GM23338 (cell line): ENCODE measurements at regions not wholly inside any gene's neighbourhood (a gene's known extent, or its start where the extent isn't known, plus 50 kb on each side); places are given as distances from the start of the nearest gene placed in this dataset.

Source experiments
- ATAC-seq: fragments of 200-7000 bp; cut with Tn5 transposase; 3 replicates; pipeline ENCODE4 v1.9.1; 2020
- DNase-seq: peaks from one replicate; pipeline ENCODE4 v3.0.0-alpha.2; 2015; ENCODE audit warnings: low spot score
- H2AFZ ChIP-seq: fragments of 200-600 bp; sonication (generic); 2 replicates; pipeline ENCODE4 v1.8.0; 2016; ENCODE audit warnings: antibody characterized with exemption, mild to moderate bottlenecking, moderate library complexity
- H3F3A ChIP-seq: fragments of 200-600 bp; sonication (generic); replicated peaks from 2 replicates; pipeline ENCODE4 v1.8.0; 2017; ENCODE audit warnings: antibody characterized with exemption, mixed run types, low read depth
- H3K27ac ChIP-seq: fragments of 200-600 bp; sonication (generic); 2 replicates; pipeline ENCODE4 v1.6.1; 2016; ENCODE audit warnings: low read depth
- H3K27me3 ChIP-seq: fragments of 200-600 bp; sonication (generic); 2 replicates; pipeline ENCODE4 v1.8.0; 2016; ENCODE audit warnings: mild to moderate bottlenecking, mixed run types, moderate library complexity; ENCODE audit not compliant: insufficient read depth
- H3K36me3 ChIP-seq: fragments of 200-600 bp; sonication (generic); 2 replicates; pipeline ENCODE4 v1.8.0; 2016; ENCODE audit warnings: mild to moderate bottlenecking; ENCODE audit not compliant: insufficient read depth
- H3K4me1 ChIP-seq: fragments of 200-600 bp; sonication (generic); 2 replicates; pipeline ENCODE4 v1.8.0; 2016; ENCODE audit warnings: mild to moderate bottlenecking, moderate library complexity; ENCODE audit not compliant: insufficient read depth
- H3K4me2 ChIP-seq: fragments of 200-600 bp; sonication (generic); 2 replicates; pipeline ENCODE4 v1.7.1; 2017; ENCODE audit warnings: mixed run types
- H3K4me3 ChIP-seq: fragments of 200-600 bp; sonication (generic); 2 replicates; pipeline ENCODE4 v1.6.1; 2016; ENCODE audit warnings: mixed run types
- H3K79me2 ChIP-seq: fragments of 200-600 bp; sonication (generic); replicated peaks from 2 replicates; pipeline ENCODE4 v1.8.0; 2017; ENCODE audit warnings: mild to moderate bottlenecking; ENCODE audit not compliant: insufficient read depth
- H3K9me2 ChIP-seq: fragments of 200-600 bp; sonication (generic); 2 replicates; pipeline ENCODE4 v1.8.0; 2017; ENCODE audit not compliant: insufficient read depth
- H4K20me1 ChIP-seq: fragments of 200-600 bp; sonication (generic); replicated peaks from 2 replicates; pipeline ENCODE4 v1.8.0; 2017; ENCODE audit warnings: mild to moderate bottlenecking; ENCODE audit not compliant: insufficient read depth
- H3K27ac Mint-ChIP-seq: 2 replicates; pipeline ENCODE4 v1.8.0; 2020; ENCODE audit warnings: inconsistent platforms, mild to moderate bottlenecking, moderate library complexity, mixed read lengths
- H3K27me3 Mint-ChIP-seq: 3 replicates; pipeline ENCODE4 v1.8.0; 2022; ENCODE audit warnings: low read depth, mild to moderate bottlenecking, moderate library complexity, mixed read lengths, inconsistent platforms; ENCODE audit not compliant: insufficient read depth, poor library complexity
- H3K36me3 Mint-ChIP-seq: 3 replicates; pipeline ENCODE4 v1.8.0; 2021; ENCODE audit warnings: low read depth, mild to moderate bottlenecking, inconsistent platforms, moderate library complexity, mixed read lengths
- H3K4me1 Mint-ChIP-seq: 3 replicates; pipeline ENCODE4 v1.8.0; 2020; ENCODE audit warnings: mild to moderate bottlenecking, inconsistent platforms, mixed read lengths
- H3K4me3 Mint-ChIP-seq: 3 replicates; pipeline ENCODE4 v1.8.0; 2021; ENCODE audit warnings: moderate library complexity, mild to moderate bottlenecking, inconsistent platforms, mixed read lengths
- H3K9me3 Mint-ChIP-seq: 3 replicates; pipeline ENCODE4 v1.8.0; 2020; ENCODE audit warnings: moderate library complexity, mild to moderate bottlenecking, inconsistent platforms, mixed read lengths
- CTCF ChIP-seq, 2 experiments: fragments of 200-600 bp in 1 of 2; sonication (generic) in 1 of 2; conservative IDR thresholded peaks; 2 replicates each; pipeline versions ENCODE4 v1.5.1 to v1.6.1; 2016 to 2017; ENCODE audit warnings: antibody characterized with exemption in 2 of 2, low read depth in 2 of 2, mild to moderate bottlenecking in 2 of 2, moderate library complexity in 1 of 2
- EZH2phosphoT487 ChIP-seq: fragments of 200-600 bp; sonication (generic); IDR thresholded peaks from one replicate; pipeline ENCODE4 v1.8.1; 2018; ENCODE audit warnings: antibody characterized with exemption; ENCODE audit not compliant: unreplicated experiment
- JUNB ChIP-seq: IDR thresholded peaks from one replicate; pipeline ENCODE4 v1.6.1; 2016; ENCODE audit warnings: antibody characterized with exemption; ENCODE audit not compliant: unreplicated experiment
- STAT1 ChIP-seq: IDR thresholded peaks from one replicate; pipeline ENCODE4 v1.6.1; 2016; ENCODE audit warnings: antibody characterized with exemption; ENCODE audit not compliant: unreplicated experiment
- ZNF331 ChIP-seq: fragments of 250-450 bp; sonication (Bioruptor Pico); IDR thresholded peaks from 2 replicates; pipeline ENCODE4 v1.5.0; 2020; ENCODE audit warnings: low read depth, mild to moderate bottlenecking, moderate library complexity
- ZNF462 ChIP-seq: fragments of 250-450 bp; sonication (Bioruptor Pico); IDR thresholded peaks from 2 replicates; pipeline ENCODE4 v1.5.0; 2020; ENCODE audit warnings: mild to moderate bottlenecking, moderate library complexity
- TF ChIP-seq, protein P1 (sequence below): IDR thresholded peaks from one replicate; pipeline ENCODE4 v1.6.1; 2018; ENCODE audit warnings: antibody characterized with exemption; ENCODE audit not compliant: unreplicated experiment

- H3K27ac Mint-ChIP-seq: no peak overlapping the region
- no peaks in the 10 kb centered on the region for H3K36me3 Mint-ChIP-seq
- H3K4me1 Mint-ChIP-seq: no peaks in the 10 kb centered on the region
- Histone ChIP-seq H3K9me2 (no peaks in the 10 kb centered on the region), H3K4me3 (no peak overlapping the region), H2AFZ (no peak overlapping the region), H3K27ac (no peak overlapping the region), H3K36me3 (no peaks in the 10 kb centered on the region; the same call in 1 of the 2 replicates), H3K79me2 (no peaks in the 10 kb centered on the region), H4K20me1 (no peaks in the 10 kb centered on the region), H3K4me1 (no peaks in the 10 kb centered on the region), H3K27me3 (no peaks in the 10 kb centered on the region), H3F3A (no peaks in the 10 kb centered on the region), H3K4me2 (no peak overlapping the region)
- peaks cover 8% of the 10 kb centered on the region for H3K27me3 Mint-ChIP-seq
- no peak overlapping the region for H3K4me3 Mint-ChIP-seq
- H3K9me3 Mint-ChIP-seq: peaks cover 6% of the 10 kb centered on the region
- no peak for TF ChIP-seq ZNF331 (CRISPR knock-in tag)
- no peak for TF ChIP-seq EZH2phosphoT487
- no peak for TF ChIP-seq ZNF462
- TF ChIP-seq, protein P1, sequence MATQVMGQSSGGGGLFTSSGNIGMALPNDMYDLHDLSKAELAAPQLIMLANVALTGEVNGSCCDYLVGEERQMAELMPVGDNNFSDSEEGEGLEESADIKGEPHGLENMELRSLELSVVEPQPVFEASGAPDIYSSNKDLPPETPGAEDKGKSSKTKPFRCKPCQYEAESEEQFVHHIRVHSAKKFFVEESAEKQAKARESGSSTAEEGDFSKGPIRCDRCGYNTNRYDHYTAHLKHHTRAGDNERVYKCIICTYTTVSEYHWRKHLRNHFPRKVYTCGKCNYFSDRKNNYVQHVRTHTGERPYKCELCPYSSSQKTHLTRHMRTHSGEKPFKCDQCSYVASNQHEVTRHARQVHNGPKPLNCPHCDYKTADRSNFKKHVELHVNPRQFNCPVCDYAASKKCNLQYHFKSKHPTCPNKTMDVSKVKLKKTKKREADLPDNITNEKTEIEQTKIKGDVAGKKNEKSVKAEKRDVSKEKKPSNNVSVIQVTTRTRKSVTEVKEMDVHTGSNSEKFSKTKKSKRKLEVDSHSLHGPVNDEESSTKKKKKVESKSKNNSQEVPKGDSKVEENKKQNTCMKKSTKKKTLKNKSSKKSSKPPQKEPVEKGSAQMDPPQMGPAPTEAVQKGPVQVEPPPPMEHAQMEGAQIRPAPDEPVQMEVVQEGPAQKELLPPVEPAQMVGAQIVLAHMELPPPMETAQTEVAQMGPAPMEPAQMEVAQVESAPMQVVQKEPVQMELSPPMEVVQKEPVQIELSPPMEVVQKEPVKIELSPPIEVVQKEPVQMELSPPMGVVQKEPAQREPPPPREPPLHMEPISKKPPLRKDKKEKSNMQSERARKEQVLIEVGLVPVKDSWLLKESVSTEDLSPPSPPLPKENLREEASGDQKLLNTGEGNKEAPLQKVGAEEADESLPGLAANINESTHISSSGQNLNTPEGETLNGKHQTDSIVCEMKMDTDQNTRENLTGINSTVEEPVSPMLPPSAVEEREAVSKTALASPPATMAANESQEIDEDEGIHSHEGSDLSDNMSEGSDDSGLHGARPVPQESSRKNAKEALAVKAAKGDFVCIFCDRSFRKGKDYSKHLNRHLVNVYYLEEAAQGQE: no peak
- TF ChIP-seq JUNB: no peak
- TF ChIP-seq CTCF (conservative IDR thresholded peaks at IDR 0.05; ENCODE audit: low read depth in 2 of 2): no peak
- no peak for TF ChIP-seq STAT1
- ATAC-seq (no peak), DNase-seq (no peak)
These were observed 213.5 kb downstream of the CDH26 start for GRCh38 chr20:60171738-60172137.
